ENCODE measurements at regions not wholly inside any gene's neighbourhood (a gene's known extent, or its start where the extent isn't known, plus 50 kb on each side); places are given as distances from the start of the nearest gene placed in this dataset.

GRCh38 chr19:30086220-30086619 lies 144.2 kb downstream of the URI1 start:
- POLR2A ChIA-PET = no interaction called here
- DNase-seq (ENCODE audit: low read depth, low spot score) = no peak
- no peak for TF ChIP-seq CTCF (IDR thresholded peaks at IDR 0.05; ENCODE audit: insufficient read depth, low read length, missing control alignments)
- no peak overlapping the region for H3K4me3 ChIP-seq (ENCODE audit: low read depth, low read length)
- CTCF ChIA-PET = no interaction called here

DNA sequence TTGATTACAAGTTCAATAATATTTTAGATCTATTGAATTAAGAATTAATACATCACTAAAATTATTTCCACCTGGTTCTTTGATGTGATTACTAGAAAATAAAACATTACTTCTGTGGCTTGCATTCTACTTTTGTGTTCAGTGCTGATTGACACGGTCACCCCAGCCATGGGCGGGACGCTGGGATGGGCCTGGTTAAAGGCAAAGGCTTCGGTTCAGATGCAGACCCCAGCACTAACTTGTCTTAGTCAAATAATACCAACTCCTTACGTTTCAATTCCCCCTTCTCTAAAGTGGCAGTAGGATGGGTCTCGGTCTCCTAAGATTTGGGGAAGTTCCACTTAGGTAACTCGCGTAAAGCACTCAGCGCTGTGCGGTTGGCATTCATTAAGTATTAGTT lies 144.9 kb downstream of the URI1 start:
- POLR2A ChIA-PET = no interaction called here
- CTCF ChIA-PET = no interaction called here

GRCh38 chr19:30087381-30088138 lies 145.5 kb downstream of the URI1 start:
- H3K4me3 ChIP-seq (ENCODE audit: low read depth, low read length) = no peak overlapping the region
- ChIA-PET CTCF (interaction anchor here (0.6 kb wide), 1 partner anchor 529 kb away, joined by 3 read pairs; no protein-coding TSS in a partner anchor), POLR2A (no interaction called here)
- TF ChIP-seq CTCF (IDR thresholded peaks at IDR 0.05; ENCODE audit: insufficient read depth, low read length, missing control alignments) = no peak
- DNase-seq (ENCODE audit: low read depth, low spot score) = no peak

More for the DNA sequence above, 144.9 kb downstream of the URI1 start:
- no peak for TF ChIP-seq CTCF (IDR thresholded peaks at IDR 0.05; ENCODE audit: insufficient read depth, low read length, missing control alignments)
- H3K4me3 ChIP-seq (ENCODE audit: low read depth, low read length) = no peak overlapping the region
- DNase-seq (ENCODE audit: low read depth, low spot score) = no peak

GRCh38 chr19:30088567-30088966 lies 146.5 kb downstream of the URI1 start:
- no peak for TF ChIP-seq CTCF (IDR thresholded peaks at IDR 0.05; ENCODE audit: insufficient read depth, low read length, missing control alignments)
- no peak for DNase-seq (ENCODE audit: low read depth, low spot score)
- no peak overlapping the region for H3K4me3 ChIP-seq (ENCODE audit: low read depth, low read length)
- ChIA-PET CTCF (no interaction called here), POLR2A (no interaction called here)

GRCh38 chr19:30089086-30089665 lies 147.1 kb downstream of the URI1 start:
- ChIA-PET POLR2A (no interaction called here), CTCF (no interaction called here)
- no peak for TF ChIP-seq CTCF (IDR thresholded peaks at IDR 0.05; ENCODE audit: insufficient read depth, low read length, missing control alignments)
- DNase-seq (ENCODE audit: low read depth, low spot score) = no peak
- H3K4me3 ChIP-seq (ENCODE audit: low read depth, low read length) = no peak overlapping the region

DNA sequence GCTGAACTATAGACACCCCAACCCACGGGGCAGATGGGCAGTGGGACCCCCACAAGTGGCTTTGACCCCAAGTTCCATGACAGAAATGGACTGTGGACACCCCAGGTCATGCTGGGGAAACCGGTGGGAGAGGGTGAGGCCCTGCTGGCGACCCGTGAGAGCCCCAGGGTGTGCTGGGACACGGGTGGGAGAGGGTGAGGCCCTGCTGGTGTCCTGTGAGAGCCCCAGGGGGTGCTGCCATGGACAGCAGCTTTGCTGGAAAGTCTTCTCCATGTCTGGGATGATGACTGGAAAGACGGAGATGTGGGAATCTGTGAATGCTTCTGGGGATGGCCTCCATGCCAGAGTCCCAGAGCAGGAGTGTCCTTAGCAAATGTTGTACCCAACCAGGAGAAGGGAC lies 148.4 kb downstream of the URI1 start:
- H3K4me3 ChIP-seq (ENCODE audit: low read depth, low read length) = no peak overlapping the region
- TF ChIP-seq CTCF (IDR thresholded peaks at IDR 0.05; ENCODE audit: insufficient read depth, low read length, missing control alignments) = no peak
- ChIA-PET POLR2A (no interaction called here), CTCF (no interaction called here)
- no peak for DNase-seq (ENCODE audit: low read depth, low spot score)
